MCF 10A (cell line): ENCODE measurements at regions not wholly inside any gene's neighbourhood (a gene's known extent, or its start where the extent isn't known, plus 50 kb on each side); places are given as distances from the start of the nearest gene placed in this dataset.
A peak's percentile ranks its signal among the peaks of the same experiment; 100 is the strongest.
"Not testable (repeated sequence)": the region's sequence is repeated elsewhere in the genome, so short reads cannot be mapped to it uniquely, and the experiment has no call there.

Experiments
- BruUV-seq: library from RNA; stranded (reverse); fragments of 400-500 nt; replicated peaks from 2 replicates; lab custom pipeline; 2021; lab: Mats Ljungman, UMichigan
- CTCF ChIA-PET: fragments of 300-600 bp; sonication (Branson Sonifier 250); formaldehyde crosslinking; extraction: SDS; loops from one replicate; lab custom pipeline; 2021; ENCODE audit warnings: antibody characterized with exemption, inconsistent platforms; lab: Yijun Ruan, JAX
- POLR2A ChIA-PET: fragments of 300-600, 350-650 bp; sonication (Branson Sonifier 250); formaldehyde crosslinking; extraction: SDS; loops from one replicate; lab custom pipeline; 2020; ENCODE audit warnings: antibody characterized with exemption, inconsistent platforms; lab: Yijun Ruan, JAX
- DNase-seq: peaks from one replicate; pipeline ENCODE4 v3.0.0-alpha.2; 2018; ENCODE audit not compliant: unreplicated experiment
- H3K27ac Mint-ChIP-seq: one replicate; pipeline ENCODE4 v1.8.0; 2022; ENCODE audit warnings: mild to moderate bottlenecking, low read depth, mixed read lengths; ENCODE audit not compliant: unreplicated experiment
- H3K27me3 Mint-ChIP-seq: one replicate; pipeline ENCODE4 v1.8.0; 2022; ENCODE audit warnings: mixed read lengths; ENCODE audit not compliant: insufficient read depth, unreplicated experiment
- H3K36me3 Mint-ChIP-seq: one replicate; pipeline ENCODE4 v1.8.0; 2022; ENCODE audit warnings: mild to moderate bottlenecking, moderate library complexity, mixed read lengths; ENCODE audit not compliant: insufficient read depth, unreplicated experiment
- H3K4me1 Mint-ChIP-seq: one replicate; pipeline ENCODE4 v1.8.0; 2022; ENCODE audit warnings: mixed read lengths; ENCODE audit not compliant: insufficient read depth, unreplicated experiment
- H3K4me3 Mint-ChIP-seq: one replicate; pipeline ENCODE4 v1.8.0; 2022; ENCODE audit warnings: mild to moderate bottlenecking, moderate library complexity, mixed read lengths; ENCODE audit not compliant: unreplicated experiment
- H3K9me3 Mint-ChIP-seq: one replicate; pipeline ENCODE4 v1.8.0; 2022; ENCODE audit warnings: mixed read lengths; ENCODE audit not compliant: unreplicated experiment
- CTCF ChIP-seq: fragments of 200-600 bp; IDR thresholded peaks from one replicate; pipeline ENCODE4 v1.8.0; 2022; ENCODE audit warnings: antibody characterized with exemption, mild to moderate bottlenecking; ENCODE audit not compliant: unreplicated experiment
- intact Hi-C: fragments of 100-400 bp; cut with micrococcal nuclease; formaldehyde crosslinking; loops from 2 replicates; pipeline ENCODE4 v1.14.1; 2022

DNA sequence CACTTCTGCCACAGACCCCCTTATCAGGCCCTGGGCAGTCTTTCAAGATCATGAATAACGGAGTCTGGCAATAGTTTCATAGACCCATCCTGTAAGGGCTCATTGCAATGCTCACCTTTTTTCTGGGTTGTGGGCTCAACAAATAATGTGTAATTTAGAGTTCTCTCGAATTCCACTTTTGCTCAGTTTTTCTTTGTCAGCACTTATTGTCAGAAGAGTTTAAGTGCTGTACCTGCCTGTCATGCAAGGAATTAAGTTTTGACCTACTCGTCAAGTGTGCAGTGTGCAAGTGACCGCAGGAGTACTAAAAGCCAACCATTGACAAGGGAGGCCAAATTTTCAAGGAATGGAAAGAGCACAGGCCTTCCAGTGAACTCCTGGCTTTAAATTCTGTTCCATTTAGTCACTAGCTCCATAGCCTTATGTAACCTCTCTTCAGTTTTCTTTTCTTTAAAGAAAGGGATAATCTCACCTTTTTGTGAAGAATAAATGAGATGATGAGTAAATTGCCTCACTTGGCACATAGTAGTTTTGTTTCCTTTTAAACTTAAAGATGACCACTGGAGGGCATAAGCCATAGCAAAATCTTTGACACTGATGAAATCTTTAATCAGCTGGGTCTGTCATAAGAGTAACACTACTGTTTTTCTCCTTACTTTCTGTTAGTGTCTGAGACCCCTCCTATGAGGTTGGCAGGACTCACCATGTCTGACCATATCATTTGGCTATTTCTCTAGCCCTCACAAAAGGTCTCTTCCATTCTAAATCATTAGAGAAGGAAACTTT lies 313.3 kb downstream of the TYW1 start:
- ChIA-PET POLR2A (interaction anchor here (0.6 kb wide), 1 partner anchor 8 kb away, joined by 3 read pairs; no protein-coding TSS in a partner anchor), CTCF (interaction anchor here (0.5 kb wide), 1 partner anchor 269 kb away, joined by 3 read pairs; no protein-coding TSS in a partner anchor)
- BruUV-seq: no TSS peak
- Mint-ChIP-seq H3K27ac (no peak overlapping the region), H3K9me3 (no peaks in the 10 kb centered on the region), H3K27me3 (no peaks in the 10 kb centered on the region), H3K36me3 (peaks cover 85% of the 10 kb centered on the region), H3K4me1 (peaks cover 5% of the 10 kb centered on the region), H3K4me3 (no peak overlapping the region)
- no peak for TF ChIP-seq CTCF
- DNase-seq: no peak
- intact Hi-C loops: loop anchor here (10.0 kb wide), 1 partner anchor 135 kb away; no protein-coding TSS in a partner anchor

DNA sequence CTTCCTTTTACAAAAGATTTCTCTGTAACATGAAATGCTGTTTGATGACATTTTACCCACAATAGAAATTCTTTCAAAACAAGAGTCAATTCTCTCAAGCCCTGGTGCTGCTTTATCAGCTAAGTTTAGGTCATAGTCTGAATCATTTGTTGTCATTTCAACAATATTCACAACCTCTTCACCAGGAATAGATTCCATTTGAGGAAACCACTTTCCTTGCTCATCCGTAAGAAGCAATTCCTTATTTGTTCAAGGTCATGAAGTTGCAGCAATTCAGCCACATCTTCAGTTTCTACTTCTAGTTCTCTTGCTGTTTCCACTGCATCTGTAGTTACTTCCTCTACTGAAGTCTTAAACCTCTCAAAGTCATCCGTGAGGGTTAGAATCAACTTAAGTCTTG lies 315.3 kb downstream of the TYW1 start:
- H3K27me3 Mint-ChIP-seq: no peaks in the 10 kb centered on the region
- intact Hi-C loops: no loop called here
- TF ChIP-seq CTCF: no peak
- CTCF ChIA-PET: no interaction called here
- no peaks in the 10 kb centered on the region for H3K4me1 Mint-ChIP-seq
- peaks cover 87% of the 10 kb centered on the region for H3K36me3 Mint-ChIP-seq
- no peak overlapping the region for H3K4me3 Mint-ChIP-seq
- H3K27ac Mint-ChIP-seq: peak overlapping the region; percentile 6
- no TSS peak for BruUV-seq
- no peak for DNase-seq
- H3K9me3 Mint-ChIP-seq: no peaks in the 10 kb centered on the region
- POLR2A ChIA-PET: no interaction called here

- no peak overlapping the region for H3K4me3 Mint-ChIP-seq
- peaks cover 85% of the 10 kb centered on the region for H3K36me3 Mint-ChIP-seq
- no peaks in the 10 kb centered on the region for H3K4me1 Mint-ChIP-seq
- H3K27ac Mint-ChIP-seq: no peak overlapping the region
- no peaks in the 10 kb centered on the region for H3K27me3 Mint-ChIP-seq
- BruUV-seq: no TSS peak
- intact Hi-C loops: no loop called here
- TF ChIP-seq CTCF: no peak
- DNase-seq: no peak
- H3K9me3 Mint-ChIP-seq: no peaks in the 10 kb centered on the region
- POLR2A ChIA-PET: interaction anchor here (0.7 to 1.0 kb wide), 2 partner anchors 11 to 197 kb away, joined by 3 to 7 read pairs; no protein-coding TSS in a partner anchor
- CTCF ChIA-PET: interaction anchor here (0.7 to 1.5 kb wide), 2 partner anchors 11 to 138 kb away, joined by 3 to 5 read pairs; no protein-coding TSS in a partner anchor
Observed at GRCh38 chr7:67313213-67313612, 316.6 kb downstream of the TYW1 start.

- CTCF ChIA-PET: interaction anchor here (0.6 kb wide), 1 partner anchor 185 kb away, joined by 3 read pairs; no protein-coding TSS in a partner anchor
- H3K27me3 Mint-ChIP-seq, intact Hi-C loops, DNase-seq, H3K9me3 Mint-ChIP-seq, H3K4me1 Mint-ChIP-seq, BruUV-seq, H3K4me3 Mint-ChIP-seq, POLR2A ChIA-PET, H3K27ac Mint-ChIP-seq: not testable (repeated sequence)
- H3K36me3 Mint-ChIP-seq: peaks cover 79% of the 10 kb centered on the region
Observed at GRCh38 chr7:67316902-67317301, 320.3 kb downstream of the TYW1 start.

- H3K27me3 Mint-ChIP-seq, POLR2A ChIA-PET, H3K27ac Mint-ChIP-seq, CTCF ChIA-PET, DNase-seq, H3K9me3 Mint-ChIP-seq, BruUV-seq, H3K4me1 Mint-ChIP-seq, H3K4me3 Mint-ChIP-seq, H3K36me3 Mint-ChIP-seq, intact Hi-C loops: not testable (repeated sequence)
Observed at GRCh38 chr7:67328257-67328656, 331.6 kb downstream of the TYW1 start.

- BruUV-seq, DNase-seq, intact Hi-C loops, CTCF ChIA-PET, H3K27me3 Mint-ChIP-seq, H3K27ac Mint-ChIP-seq, H3K4me1 Mint-ChIP-seq, POLR2A ChIA-PET, H3K9me3 Mint-ChIP-seq, H3K4me3 Mint-ChIP-seq: not testable (repeated sequence)
- peaks cover 13% of the 10 kb centered on the region for H3K36me3 Mint-ChIP-seq
Observed at GRCh38 chr7:67335165-67335564, 338.5 kb downstream of the TYW1 start.

- H3K27me3 Mint-ChIP-seq, H3K4me3 Mint-ChIP-seq, POLR2A ChIA-PET, H3K9me3 Mint-ChIP-seq, CTCF ChIA-PET, H3K4me1 Mint-ChIP-seq, intact Hi-C loops, BruUV-seq, H3K27ac Mint-ChIP-seq, DNase-seq: not testable (repeated sequence)
- peaks cover 18% of the 10 kb centered on the region for H3K36me3 Mint-ChIP-seq
Observed at GRCh38 chr7:67335663-67336062, 339.0 kb downstream of the TYW1 start.
